ENCODE measurements at regions not wholly inside any gene's neighbourhood (a gene's known extent, or its start where the extent isn't known, plus 50 kb on each side); places are given as distances from the start of the nearest gene placed in this dataset.

- in situ Hi-C loops (cut with HindIII; ENCODE audit: low pct_unique_long_range_greater_than_20kb, low sequenced_read_pairs) = no loop called here
- DNase-seq (ENCODE audit: low read depth, low spot score) = no peak
Observed at GRCh38 chr1:4964634-4965345, 310.4 kb downstream of the AJAP1 start.

GRCh38 chr1:4963251-4963650 is 308.8 kb downstream of the AJAP1 start:
- in situ Hi-C loops (cut with HindIII; ENCODE audit: low pct_unique_long_range_greater_than_20kb, low sequenced_read_pairs) = no loop called here
- DNase-seq (ENCODE audit: low read depth, low spot score) = no peak

- no peak for DNase-seq (ENCODE audit: low read depth, low spot score)
Observed at GRCh38 chr1:4962836-4963235, 308.4 kb downstream of the AJAP1 start.

GRCh38 chr1:4961935-4962645 is 307.7 kb downstream of the AJAP1 start:
- in situ Hi-C loops (cut with HindIII; ENCODE audit: low pct_unique_long_range_greater_than_20kb, low sequenced_read_pairs) = no loop called here
- DNase-seq (ENCODE audit: low read depth, low spot score) = no peak

More at GRCh38 chr1:4962836-4963235, 308.4 kb downstream of the AJAP1 start:
- in situ Hi-C loops (cut with HindIII; ENCODE audit: low pct_unique_long_range_greater_than_20kb, low sequenced_read_pairs) = no loop called here

- in situ Hi-C loops (cut with HindIII; ENCODE audit: low pct_unique_long_range_greater_than_20kb, low sequenced_read_pairs) = no loop called here
- no peak for DNase-seq (ENCODE audit: low read depth, low spot score)
Observed at GRCh38 chr1:4960782-4961475, 306.5 kb downstream of the AJAP1 start.

GRCh38 chr1:4960336-4960735 is 305.9 kb downstream of the AJAP1 start:
- in situ Hi-C loops (cut with HindIII; ENCODE audit: low pct_unique_long_range_greater_than_20kb, low sequenced_read_pairs) = no loop called here
- no peak for DNase-seq (ENCODE audit: low read depth, low spot score)

- in situ Hi-C loops (cut with HindIII; ENCODE audit: low pct_unique_long_range_greater_than_20kb, low sequenced_read_pairs) = no loop called here
- no peak for DNase-seq (ENCODE audit: low read depth, low spot score)
Observed at GRCh38 chr1:4959216-4959615, 304.8 kb downstream of the AJAP1 start.

- no peak for DNase-seq (ENCODE audit: low read depth, low spot score)
Observed at GRCh38 chr1:4957027-4957426, 302.6 kb downstream of the AJAP1 start.

GRCh38 chr1:4954392-4954791 is 300.0 kb downstream of the AJAP1 start:
- in situ Hi-C loops (cut with HindIII; ENCODE audit: low pct_unique_long_range_greater_than_20kb, low sequenced_read_pairs) = no loop called here
- no peak for DNase-seq (ENCODE audit: low read depth, low spot score)

More at GRCh38 chr1:4957027-4957426, 302.6 kb downstream of the AJAP1 start:
- in situ Hi-C loops (cut with HindIII; ENCODE audit: low pct_unique_long_range_greater_than_20kb, low sequenced_read_pairs) = no loop called here

- no peak for DNase-seq (ENCODE audit: low read depth, low spot score)
- in situ Hi-C loops (cut with HindIII; ENCODE audit: low pct_unique_long_range_greater_than_20kb, low sequenced_read_pairs) = no loop called here
Observed at GRCh38 chr1:4951601-4952000, 297.2 kb downstream of the AJAP1 start.

- DNase-seq (ENCODE audit: low read depth, low spot score) = no peak
- in situ Hi-C loops (cut with HindIII; ENCODE audit: low pct_unique_long_range_greater_than_20kb, low sequenced_read_pairs) = no loop called here
Observed at GRCh38 chr1:4946343-4946742, 291.9 kb downstream of the AJAP1 start.

- no peak for DNase-seq (ENCODE audit: low read depth, low spot score)
- in situ Hi-C loops (cut with HindIII; ENCODE audit: low pct_unique_long_range_greater_than_20kb, low sequenced_read_pairs) = no loop called here
Observed at GRCh38 chr1:4944911-4945310, 290.5 kb downstream of the AJAP1 start.

GRCh38 chr1:4944072-4944471 is 289.7 kb downstream of the AJAP1 start:
- in situ Hi-C loops (cut with HindIII; ENCODE audit: low pct_unique_long_range_greater_than_20kb, low sequenced_read_pairs) = no loop called here
- no peak for DNase-seq (ENCODE audit: low read depth, low spot score)

- in situ Hi-C loops (cut with HindIII; ENCODE audit: low pct_unique_long_range_greater_than_20kb, low sequenced_read_pairs) = no loop called here
Observed at GRCh38 chr1:4939266-4939665, 284.9 kb downstream of the AJAP1 start.

GRCh38 chr1:4937876-4938534 is 283.6 kb downstream of the AJAP1 start:
- in situ Hi-C loops (cut with HindIII; ENCODE audit: low pct_unique_long_range_greater_than_20kb, low sequenced_read_pairs) = no loop called here
- no peak for DNase-seq (ENCODE audit: low read depth, low spot score)

More at GRCh38 chr1:4939266-4939665, 284.9 kb downstream of the AJAP1 start:
- DNase-seq (ENCODE audit: low read depth, low spot score) = no peak

- DNase-seq (ENCODE audit: low read depth, low spot score) = peak; percentile 20
- in situ Hi-C loops (cut with HindIII; ENCODE audit: low pct_unique_long_range_greater_than_20kb, low sequenced_read_pairs) = no loop called here
Observed at GRCh38 chr1:4935807-4936206, 281.4 kb downstream of the AJAP1 start.

- in situ Hi-C loops (cut with HindIII; ENCODE audit: low pct_unique_long_range_greater_than_20kb, low sequenced_read_pairs) = no loop called here
- no peak for DNase-seq (ENCODE audit: low read depth, low spot score)
Observed at GRCh38 chr1:4933232-4933631, 278.8 kb downstream of the AJAP1 start.
